ENCODE measurements at regions not wholly inside any gene's neighbourhood (a gene's known extent, or its start where the extent isn't known, plus 50 kb on each side); places are given as distances from the start of the nearest gene placed in this dataset.

DNA sequence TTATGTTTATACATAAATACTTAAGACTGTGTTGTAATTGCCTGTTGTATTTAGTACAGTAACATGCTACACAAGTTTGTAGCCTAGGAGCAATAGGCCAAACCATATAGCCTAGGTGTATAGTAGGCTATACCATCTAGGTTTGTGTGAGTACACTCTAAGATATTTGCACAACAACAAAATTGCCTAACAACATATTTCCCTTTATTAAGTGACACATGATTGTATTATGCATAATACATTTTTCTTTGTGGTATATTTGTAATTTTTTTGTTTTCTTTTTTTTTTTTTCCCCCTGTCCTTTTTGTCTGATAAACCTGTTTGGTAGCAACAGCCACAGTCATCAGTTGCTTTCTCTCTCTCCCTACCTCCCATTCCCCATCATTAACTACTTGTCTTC, 945.6 kb downstream of the ZPLD1 start:
- no peak for DNase-seq

DNA sequence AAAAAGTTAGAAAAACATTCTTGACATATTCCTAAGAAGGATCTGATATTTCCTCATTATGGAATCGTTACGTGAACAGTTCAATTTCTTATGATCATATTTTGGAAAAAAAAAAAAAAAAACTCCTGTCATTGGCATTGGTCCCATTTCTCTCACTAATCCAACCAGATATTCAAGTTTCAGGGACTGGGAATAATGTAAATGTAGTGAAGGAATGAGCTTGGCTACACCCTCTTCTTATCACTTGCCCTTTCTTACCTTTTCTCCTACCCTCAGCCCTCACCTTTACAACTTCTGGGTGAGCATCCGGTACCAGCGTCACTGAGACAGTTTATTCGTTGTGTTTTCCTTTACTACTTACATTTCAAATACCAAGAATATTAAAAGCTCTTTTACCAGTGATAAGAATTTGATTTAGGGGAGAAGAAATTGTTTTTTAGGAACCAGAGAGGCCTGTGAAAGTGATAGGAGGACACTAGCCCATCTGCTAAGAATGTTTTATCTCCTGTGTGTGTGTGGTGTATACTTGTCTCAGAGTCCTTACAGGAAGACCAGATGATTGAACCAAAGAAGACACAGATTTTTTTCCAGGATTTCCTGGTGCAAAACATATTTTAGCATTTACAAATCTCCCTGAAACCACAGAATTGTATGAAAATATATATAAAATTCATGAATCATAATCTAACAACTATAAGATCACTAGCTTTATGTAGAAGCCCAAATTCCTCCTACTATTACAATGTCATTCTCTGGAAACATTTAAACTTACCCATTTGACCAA, 946.7 kb downstream of the ZPLD1 start:
- no peak for DNase-seq

DNA sequence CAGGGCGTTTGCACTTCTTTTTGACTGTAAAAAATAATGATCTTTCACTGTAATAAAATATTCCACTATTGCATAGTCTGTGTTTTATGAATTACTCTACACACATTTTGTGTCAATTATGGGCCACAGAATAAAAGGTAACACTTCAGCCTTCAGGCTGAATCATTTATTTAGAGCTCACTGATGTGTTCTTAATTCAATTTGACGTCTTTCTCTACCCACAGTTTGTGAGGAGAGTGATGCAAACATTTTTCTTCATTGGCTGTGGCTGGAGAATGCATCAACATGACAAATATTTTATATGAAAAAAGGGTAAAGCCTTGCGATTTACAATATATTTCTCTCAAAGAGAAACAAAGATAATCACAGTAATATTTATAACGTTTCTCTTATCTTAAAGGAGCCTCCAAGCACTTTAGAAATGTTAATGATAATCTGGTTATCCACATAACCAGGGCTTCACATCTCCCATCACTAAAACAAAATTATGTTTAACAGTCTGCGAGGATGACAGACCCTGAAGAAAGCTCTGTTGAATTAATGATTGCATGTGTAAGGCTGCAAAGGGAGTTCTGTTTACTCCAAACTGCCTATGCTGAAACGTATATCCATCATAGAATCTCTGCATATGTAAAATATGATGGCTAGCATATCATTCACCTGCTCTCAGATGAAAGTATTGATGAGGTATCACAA, 951.3 kb downstream of the ZPLD1 start:
- DNase-seq, result no peak

DNA sequence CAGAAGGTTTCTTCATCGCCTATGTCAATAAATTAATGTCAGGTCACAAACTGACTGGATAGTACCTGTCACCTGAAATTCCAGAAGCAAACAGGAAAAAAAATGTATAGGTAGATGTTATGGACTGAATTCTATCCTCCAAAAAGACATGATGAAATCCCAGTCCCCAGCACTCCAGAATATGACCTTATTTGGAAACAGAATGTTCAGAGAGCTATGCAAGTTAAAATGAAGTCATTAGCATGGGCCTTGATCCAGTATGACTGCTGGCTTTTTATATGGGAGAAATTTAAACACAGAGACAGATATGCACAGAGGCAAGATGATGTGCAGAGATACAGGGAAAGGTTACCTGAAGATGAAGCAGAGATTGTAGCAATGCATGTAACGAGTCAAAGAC, 953.4 kb downstream of the ZPLD1 start:
- DNase-seq, result no peak

DNA sequence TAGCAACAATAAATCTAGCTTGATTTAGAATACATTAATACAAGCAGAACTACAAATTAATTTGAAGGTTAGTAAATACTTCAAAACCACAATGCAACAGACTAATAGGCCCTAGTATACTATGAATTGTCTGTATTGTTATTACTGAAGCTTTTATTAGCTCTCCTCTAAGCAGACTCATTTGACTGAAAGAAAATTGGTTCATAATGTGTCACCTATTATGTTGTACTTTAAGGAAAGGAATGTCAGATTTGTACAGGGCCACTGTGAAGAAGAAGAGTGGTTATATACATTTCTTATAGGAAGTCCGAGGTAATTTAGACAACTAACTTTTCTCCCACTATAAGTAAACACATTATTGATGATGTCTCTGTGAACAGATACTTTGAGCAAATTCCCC, 954.5 kb downstream of the ZPLD1 start:
- DNase-seq, result no peak

DNA sequence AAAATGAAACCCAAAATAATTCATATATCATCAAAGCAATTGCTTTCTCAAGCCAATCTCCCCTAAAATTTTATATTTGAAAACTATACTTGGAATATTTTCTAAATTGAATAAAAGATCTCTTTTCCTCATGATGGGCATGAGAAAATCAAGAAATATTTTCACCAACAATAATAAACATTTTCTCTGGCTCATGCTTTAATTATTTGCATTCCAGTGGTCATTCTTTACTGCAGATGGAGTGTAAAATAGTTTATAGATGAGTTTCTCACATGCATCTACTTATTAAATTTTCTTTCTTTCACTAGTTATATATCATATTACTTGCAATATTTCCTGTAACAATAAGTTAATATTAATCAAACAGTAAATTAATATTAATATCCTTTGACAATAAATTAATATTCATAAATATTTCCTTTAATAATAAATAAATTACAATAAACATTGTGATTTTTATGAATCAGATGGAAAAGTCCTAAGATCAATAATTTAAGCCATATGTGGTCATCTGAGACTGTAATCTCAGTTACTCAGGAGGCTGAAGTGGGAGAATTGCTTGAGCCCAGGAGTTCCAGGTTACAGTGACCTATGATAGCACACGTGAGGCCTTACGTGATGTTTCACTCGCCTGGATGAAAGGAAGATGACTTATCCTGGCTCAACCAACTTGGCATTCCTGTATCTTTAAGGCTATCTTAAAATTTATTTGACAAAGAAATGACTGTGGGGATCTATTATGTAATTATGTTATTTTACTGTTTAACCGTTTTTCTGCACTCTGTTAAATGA, 958.8 kb downstream of the ZPLD1 start:
- no peak for DNase-seq

DNA sequence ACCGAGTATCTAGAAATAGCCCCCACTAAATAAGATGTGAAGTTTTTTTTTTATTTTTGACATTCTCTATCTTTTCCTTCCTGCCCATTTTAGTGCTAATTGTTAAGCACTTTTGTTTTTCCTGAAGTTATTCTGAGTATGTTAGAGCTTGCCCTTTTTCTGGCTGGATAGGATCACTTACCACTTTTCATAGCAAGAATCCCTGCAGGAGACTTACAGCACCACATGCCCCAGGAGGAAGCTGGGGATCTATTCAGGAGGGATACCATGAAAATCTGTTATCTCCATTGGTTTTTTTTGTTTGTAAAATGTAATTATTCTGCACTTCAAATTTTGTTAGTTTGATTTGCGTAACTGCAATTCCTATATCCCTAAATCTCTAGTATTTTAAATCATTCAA, 968.4 kb downstream of the ZPLD1 start:
- no peak for DNase-seq

DNA sequence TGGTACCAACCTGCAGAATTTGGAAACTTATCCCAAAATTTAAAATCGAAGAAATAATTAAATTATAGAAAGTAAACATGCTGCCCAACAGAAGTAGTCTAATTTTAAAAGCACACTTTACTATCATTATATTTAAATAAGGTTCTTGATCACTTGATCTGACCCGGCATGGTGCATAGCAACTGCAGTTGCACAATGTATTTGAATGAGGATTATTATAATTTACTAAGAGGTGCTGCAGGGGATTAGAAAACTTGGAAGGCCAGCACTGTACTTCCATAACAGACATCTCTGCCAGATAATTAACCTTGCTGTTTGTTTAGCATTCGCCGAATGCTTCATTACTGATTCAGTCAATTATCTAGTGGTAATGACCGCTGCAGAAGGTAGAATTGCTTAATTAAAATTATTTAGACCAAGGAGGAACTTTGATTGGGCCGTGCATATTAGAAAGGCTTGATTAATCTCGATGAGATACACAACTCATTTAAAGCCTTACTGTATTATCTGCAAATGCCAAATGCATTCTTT, 971.6 kb downstream of the ZPLD1 start:
- no peak for DNase-seq

DNA sequence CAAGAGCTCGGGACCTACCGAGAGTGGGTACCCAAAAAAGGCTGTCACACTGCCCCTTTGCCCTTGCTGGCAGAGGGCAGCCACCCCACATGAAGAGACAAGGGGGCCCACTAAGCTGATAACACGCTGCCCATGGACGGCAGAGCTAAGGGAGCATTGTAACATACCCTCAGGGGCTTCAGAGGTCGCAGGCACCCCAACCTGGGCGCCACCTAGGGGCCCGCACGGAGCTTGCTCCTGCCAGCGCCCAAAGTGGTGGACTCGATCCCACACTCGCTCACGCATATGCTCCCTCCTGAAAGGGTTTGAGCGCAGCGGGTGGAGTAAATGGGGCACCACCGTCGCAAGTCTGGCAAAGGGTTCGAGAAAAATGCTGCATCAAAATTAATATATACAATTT, 975.4 kb downstream of the ZPLD1 start:
- DNase-seq, result no peak

DNA sequence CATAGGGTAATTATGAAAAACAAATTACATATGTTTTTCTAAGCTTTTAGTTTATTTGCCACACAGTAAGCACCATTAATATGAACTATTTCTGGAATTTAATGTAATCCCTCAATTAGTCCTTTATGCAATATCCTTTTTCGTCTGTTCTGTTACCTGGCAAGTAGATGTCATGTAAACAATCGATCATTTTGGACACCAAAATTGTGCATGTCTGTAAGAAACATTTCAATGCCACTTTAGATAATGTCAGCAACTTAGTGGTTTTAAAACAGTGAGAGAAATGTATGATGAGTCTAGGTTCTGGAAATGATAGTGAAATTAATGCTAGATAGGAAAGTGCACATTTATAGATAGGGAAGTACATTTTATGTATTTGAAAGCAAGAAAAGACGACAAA, 986.6 kb downstream of the ZPLD1 start:
- DNase-seq, result no peak

DNA sequence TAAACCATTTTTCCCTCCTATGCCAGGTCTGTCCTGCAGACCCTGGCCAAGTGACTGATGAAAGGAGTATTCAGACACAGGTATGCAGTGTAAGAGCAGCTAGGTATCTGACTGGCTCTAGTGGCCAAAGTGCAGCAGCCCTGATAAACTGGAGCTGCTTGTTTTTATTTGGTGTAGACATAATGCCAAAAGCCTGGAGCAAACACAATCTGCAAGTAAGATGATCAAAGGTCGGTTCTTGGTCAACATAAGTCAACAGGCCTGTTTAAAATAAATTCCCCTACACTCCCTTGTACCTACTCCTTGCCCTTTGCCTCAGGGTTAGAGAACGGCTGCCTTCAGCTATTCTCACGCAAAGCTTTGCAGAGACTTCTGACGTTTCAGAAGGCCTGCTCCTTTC, 1003.1 kb downstream of the ZPLD1 start:
- no peak for DNase-seq

DNA sequence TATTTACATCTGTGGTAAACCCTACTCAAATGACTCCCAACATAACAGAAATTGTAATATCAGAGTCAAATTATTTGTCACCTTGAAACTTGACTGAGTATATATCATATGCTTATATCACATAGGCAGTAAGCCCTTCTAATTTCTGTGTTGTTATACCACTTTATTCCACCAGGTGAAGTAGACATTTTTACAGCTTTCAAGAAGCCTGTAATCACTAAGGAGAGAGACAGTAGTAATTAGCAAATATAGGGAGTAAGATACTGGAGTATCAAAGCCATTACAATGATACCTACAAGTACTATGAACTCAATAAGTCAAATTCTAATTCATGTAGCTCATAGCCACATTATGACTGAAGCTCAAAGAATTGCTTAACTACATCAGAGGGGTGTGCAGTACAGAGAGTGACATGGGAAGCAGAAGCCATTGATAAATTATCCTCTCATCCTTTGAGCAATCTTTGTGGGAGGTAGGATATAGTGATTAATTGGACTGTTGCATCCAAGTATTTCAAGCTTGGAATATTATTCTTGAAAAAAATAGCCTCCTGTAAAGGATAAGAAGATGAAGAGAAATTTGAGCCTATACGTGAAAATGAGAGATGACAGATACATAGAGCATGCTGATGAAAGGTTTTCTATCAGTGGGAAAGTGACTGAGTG, 1005.9 kb downstream of the ZPLD1 start:
- no peak for DNase-seq

DNA sequence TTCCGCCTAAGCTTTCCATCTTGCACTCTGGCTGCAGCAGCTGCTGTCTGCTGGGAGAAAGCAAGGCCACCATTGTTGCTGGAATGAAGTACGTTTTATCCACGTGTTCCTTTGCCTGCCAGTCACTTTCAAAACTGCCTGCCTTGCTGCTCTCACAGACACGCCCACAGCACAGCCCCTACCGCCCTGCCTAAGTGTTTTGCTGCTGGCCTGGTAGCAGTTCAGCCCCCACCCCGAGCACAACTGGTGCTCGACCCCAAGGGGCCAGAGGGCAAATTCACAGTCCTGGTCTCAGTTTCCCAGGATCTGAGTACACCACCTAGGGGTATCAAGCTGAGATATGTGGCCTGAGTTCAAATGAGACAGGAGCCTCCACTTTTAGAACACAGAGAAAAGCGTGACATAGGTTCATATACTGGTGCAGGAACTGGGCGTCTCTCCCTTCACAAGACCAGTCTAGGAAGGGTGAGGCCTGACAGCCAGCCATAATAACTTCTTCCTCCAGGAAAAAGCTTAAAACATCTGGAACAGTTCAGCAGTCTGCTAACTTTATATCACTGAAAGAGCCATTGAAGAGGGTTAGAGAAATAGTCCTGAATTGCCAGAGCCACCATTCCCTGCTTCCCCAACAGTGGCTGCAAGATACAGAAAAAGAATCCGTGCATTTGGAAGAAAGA, 1012.3 kb downstream of the ZPLD1 start:
- no peak for DNase-seq

DNA sequence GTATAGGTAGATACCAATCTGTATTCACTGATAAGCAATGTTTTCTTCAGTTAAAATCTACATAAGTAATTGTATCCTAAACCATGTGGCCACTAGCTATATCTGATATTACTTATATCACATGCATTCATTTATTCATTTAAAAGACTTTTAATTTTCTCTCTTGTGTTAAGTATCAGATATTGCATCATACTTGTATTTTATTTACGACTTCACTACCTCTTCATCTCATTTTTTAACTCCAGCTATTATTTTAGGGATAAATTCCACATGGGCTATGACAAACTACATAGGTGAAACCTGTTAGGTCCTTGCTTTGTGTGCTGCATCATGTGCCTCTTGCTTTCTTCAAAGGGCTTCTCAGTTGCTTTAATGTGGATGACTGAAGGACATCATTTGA, 1018.3 kb downstream of the ZPLD1 start:
- no peak for DNase-seq

DNA sequence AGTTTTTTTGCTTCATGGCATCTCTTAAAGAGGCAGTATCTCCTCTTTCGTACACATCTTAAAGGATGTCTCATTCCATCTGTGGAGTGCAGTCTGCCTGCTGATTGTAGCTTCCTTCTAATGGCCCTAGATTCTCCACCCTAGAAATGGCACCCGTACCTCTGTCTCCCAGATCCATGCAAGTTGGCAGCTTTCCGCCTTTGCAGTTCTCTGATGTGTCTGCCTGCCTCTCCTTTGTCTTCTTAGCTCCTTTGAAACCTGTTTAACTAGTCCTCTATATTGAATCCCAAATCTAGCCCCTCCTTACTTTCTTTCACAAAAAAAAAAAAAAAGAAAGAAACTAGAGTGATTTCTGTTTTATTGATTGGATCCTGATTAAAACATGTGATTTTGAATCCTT, 1025.0 kb downstream of the ZPLD1 start:
- no peak for DNase-seq

DNA sequence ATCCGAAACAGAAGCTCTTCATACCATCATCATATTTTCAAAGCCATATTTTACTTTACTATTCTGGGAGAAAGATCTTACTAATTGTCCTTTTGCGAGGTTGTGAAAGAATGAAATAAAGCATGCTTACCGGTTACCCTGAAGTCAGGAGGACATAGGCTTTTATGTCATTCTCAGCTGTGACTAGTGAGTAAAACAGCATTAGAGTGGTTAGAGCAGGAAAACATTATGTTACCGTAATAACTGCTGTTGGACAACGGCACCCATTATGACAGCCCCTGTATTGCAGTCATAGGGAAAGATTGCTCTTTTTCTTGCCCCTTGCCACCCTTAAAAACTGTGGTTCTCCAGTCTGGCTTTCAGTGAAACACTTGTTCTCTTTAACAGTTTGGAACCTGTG, 1035.7 kb downstream of the ZPLD1 start:
- no peak for DNase-seq

DNA sequence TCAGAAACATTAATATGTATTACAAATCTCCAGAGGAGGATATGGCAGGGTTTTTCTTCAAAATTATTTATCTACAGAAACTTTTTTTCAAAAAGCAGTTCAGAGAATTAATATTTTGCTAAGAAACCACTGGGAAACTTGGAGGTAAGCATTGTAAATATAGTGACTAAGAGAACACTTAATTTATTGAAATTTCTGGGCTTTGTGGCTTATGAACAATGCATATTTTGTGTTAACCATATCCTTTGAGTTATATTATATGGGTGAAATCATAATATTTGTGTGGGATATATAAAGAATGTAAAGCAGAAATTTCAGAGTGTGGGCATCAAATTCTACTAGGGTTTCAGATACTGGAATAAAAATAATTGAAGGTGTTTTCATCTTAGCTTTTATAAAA, 1059.2 kb downstream of the ZPLD1 start:
- no peak for DNase-seq

DNA sequence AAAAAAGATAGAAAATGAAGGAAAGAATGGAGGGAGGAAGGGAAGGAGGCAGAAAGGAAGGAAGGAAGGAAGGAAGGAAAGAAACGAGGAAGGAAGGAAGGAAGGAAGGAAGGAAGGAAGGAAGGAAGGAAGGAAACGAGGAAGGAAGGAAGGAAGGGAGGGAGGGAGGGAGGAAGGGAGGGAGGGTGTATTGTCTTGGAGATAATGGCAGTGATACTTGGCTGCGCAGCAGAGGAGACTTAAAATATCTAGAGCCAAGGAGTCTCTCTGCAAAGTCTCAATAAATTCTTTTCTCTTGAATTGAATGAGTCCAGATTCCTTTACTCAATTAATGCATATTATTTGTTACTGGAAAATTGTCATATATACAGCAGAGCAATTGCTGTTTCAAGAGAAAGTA, 1059.7 kb downstream of the ZPLD1 start:
- DNase-seq, result no peak

DNA sequence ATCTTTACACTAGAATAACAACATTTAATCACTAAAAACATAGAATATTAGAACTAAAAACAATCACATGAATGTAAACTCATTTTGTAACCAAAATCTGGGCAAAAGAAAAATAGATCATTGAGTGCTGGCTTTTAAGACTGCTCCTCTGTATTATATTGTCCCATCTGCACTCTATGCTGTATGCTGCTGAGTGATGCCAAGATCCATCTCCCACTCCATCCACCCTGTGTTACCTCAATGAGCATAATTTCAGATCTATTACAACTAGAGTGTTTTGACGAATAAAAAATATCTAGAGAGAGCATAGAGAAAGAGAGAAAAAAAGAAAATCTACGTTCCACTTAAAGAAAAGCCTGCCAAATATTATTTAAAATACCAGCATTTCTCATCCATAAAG, 1060.4 kb downstream of the ZPLD1 start:
- DNase-seq, result no peak

DNA sequence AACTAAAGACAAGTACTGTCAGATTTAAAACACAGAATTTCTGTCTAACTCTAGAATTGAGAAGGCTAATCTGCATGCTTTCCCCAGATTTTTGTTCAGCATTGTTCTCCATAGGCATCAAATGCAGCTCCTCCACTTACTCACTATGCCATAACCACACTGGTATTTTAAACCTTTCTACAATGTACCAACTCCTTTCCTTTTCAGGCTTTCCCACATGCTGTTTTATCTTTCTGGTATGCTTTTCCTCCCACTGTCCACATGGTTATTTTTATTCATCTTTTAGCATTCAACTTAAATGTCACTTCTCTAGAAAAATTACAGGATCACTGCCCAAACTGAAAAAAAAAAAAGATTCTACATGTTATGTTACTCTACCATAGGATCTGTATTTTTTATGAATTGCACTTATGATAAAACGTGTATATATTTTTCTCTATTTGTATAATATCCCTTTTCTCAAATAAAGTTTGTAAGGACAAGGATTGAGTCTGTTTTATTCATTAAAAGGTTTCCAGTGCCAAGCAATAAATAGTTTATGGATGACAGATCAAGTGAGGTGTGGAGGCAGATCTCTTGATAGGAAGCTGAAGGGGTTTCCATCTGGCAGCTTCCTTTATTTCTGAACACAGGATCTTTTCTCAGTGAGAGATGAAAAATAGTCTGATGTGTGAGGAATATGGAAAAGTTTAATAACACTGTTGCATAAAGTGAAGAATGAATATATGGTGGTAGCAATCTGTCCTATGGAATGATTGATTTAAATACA, 1064.5 kb downstream of the ZPLD1 start:
- peak; percentile 12 for DNase-seq

DNA sequence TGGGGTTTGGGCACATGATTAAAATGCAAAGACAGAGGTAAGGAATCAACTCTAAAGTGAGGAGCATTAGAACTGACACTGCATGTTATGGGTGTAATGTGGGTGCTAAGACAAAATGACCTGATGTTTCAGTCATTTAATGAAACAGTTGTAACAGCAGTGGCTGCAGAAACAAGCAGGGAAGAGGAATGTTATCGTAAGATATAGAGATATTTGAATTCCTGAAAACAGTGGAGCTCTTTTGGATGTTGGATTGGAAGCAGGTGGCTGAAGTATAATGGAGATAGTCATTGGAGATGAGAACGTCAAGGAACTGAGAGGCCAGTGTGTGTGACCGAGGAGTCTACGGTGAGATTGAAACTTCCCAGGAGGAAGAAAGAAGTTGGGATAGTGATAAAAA, 1065.2 kb downstream of the ZPLD1 start:
- DNase-seq, result no peak

DNA sequence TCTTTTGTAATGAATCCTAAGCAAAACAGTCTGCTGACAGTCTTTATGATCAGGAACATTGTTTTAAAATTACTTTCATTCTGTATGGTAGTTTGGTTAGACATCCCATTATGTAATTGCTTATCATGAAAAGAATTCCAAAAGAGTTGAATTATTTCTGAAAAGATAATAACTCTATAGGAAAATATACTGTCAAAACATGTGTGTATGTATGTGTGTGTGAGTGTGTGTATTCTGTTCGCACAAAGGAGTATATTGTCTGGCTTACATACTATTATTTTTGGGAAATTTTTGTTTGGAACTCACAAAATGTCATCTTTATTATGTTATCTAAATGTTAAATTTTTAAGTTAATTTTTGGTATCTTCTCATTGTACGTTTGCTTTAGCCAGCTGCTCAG, 1075.9 kb downstream of the ZPLD1 start:
- no peak for DNase-seq
